NB4 (cell line): ENCODE measurements at regions not wholly inside any gene's neighbourhood (a gene's known extent, or its start where the extent isn't known, plus 50 kb on each side); places are given as distances from the start of the nearest gene placed in this dataset.

Source experiments
- POLR2A ChIP-seq: IDR thresholded peaks from 2 replicates; pipeline ENCODE4 v1.6.1; 2011; ENCODE audit warnings: mild to moderate bottlenecking; ENCODE audit not compliant: insufficient read length; ENCODE audit errors: extremely low read depth
- TF ChIP-seq, protein P1 (sequence below): IDR thresholded peaks from one replicate; pipeline ENCODE4 v1.5.1; 2012; ENCODE audit warnings: low read depth, low read length

DNA sequence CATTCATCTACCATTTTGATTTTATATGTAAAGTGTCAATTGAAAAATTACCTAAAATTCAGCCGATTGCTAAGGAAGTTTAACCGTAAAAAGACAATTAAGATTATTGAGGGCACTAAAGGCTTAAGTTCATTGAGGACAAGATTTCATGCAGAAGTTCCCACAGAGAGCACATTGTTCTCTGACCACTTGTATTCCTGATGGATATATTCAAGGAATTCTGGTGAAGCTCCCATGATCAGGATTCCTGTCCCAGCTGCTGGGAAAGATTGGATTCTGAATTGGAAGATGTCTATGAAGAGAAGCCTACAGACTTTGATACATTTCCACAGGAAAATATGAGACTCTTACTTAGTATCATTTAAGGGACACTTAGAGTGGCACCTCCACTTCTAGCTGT lies 209.2 kb upstream of the KCTD3 start:
- TF ChIP-seq, protein P1, sequence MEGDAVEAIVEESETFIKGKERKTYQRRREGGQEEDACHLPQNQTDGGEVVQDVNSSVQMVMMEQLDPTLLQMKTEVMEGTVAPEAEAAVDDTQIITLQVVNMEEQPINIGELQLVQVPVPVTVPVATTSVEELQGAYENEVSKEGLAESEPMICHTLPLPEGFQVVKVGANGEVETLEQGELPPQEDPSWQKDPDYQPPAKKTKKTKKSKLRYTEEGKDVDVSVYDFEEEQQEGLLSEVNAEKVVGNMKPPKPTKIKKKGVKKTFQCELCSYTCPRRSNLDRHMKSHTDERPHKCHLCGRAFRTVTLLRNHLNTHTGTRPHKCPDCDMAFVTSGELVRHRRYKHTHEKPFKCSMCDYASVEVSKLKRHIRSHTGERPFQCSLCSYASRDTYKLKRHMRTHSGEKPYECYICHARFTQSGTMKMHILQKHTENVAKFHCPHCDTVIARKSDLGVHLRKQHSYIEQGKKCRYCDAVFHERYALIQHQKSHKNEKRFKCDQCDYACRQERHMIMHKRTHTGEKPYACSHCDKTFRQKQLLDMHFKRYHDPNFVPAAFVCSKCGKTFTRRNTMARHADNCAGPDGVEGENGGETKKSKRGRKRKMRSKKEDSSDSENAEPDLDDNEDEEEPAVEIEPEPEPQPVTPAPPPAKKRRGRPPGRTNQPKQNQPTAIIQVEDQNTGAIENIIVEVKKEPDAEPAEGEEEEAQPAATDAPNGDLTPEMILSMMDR = no peak
- no peak for TF ChIP-seq POLR2A
